Type B pancreatic cell (in vitro differentiated cells): ENCODE measurements at regions not wholly inside any gene's neighbourhood (a gene's known extent, or its start where the extent isn't known, plus 50 kb on each side); places are given as distances from the start of the nearest gene placed in this dataset.

Experiments
- DNase-seq: peaks from one replicate; pipeline ENCODE4 v3.0.0; 2021; ENCODE audit warnings: mixed read lengths; ENCODE audit not compliant: unreplicated experiment; ENCODE audit errors: extremely low spot score
- H3K27ac Mint-ChIP-seq: 2 replicates; pipeline ENCODE4 v1.8.0; 2021; ENCODE audit warnings: mild to moderate bottlenecking, mixed read lengths
- H3K27me3 Mint-ChIP-seq: 2 replicates; pipeline ENCODE4 v1.8.0; 2021; ENCODE audit warnings: mixed read lengths
- H3K36me3 Mint-ChIP-seq: 2 replicates; pipeline ENCODE4 v1.8.0; 2021; ENCODE audit warnings: mixed read lengths
- H3K4me1 Mint-ChIP-seq: one replicate; pipeline ENCODE4 v1.8.0; 2021; ENCODE audit warnings: mixed read lengths; ENCODE audit not compliant: unreplicated experiment
- H3K4me3 Mint-ChIP-seq: 2 replicates; pipeline ENCODE4 v1.8.0; 2021; ENCODE audit warnings: mild to moderate bottlenecking, mixed read lengths
- H3K9me3 Mint-ChIP-seq: 2 replicates; pipeline ENCODE4 v1.8.0; 2021; ENCODE audit warnings: mixed read lengths
- TF ChIP-seq, protein P1 (sequence below): fragments of 200-600 bp; sonication (generic); conservative IDR thresholded peaks from 2 replicates; pipeline ENCODE4 v1.5.0; 2021; ENCODE audit warnings: antibody characterized with exemption, mild to moderate bottlenecking

DNA sequence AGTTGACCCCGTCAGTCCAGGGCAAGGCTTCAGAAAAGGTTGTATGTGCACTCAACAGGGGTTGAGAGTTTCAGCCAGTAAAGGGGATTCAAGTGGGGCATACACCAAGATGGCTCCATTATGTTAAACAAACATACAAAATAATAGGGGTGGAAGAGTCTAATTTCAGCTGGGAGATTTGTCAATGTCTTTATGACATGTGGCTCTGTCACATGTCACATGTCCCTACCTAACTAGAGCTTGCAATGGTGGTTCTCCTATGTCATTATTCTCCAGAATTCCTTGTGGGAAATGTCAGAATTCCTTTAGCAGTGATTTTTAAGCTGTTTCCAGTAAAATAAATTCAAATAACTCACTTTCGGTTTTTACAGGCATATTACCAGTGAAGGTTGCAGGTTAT, 392.0 kb upstream of the ADGRL4 start:
- no peak overlapping the region for H3K27ac Mint-ChIP-seq
- no peak for DNase-seq
- peaks cover 12% of the 10 kb centered on the region for H3K27me3 Mint-ChIP-seq
- TF ChIP-seq, protein P1, sequence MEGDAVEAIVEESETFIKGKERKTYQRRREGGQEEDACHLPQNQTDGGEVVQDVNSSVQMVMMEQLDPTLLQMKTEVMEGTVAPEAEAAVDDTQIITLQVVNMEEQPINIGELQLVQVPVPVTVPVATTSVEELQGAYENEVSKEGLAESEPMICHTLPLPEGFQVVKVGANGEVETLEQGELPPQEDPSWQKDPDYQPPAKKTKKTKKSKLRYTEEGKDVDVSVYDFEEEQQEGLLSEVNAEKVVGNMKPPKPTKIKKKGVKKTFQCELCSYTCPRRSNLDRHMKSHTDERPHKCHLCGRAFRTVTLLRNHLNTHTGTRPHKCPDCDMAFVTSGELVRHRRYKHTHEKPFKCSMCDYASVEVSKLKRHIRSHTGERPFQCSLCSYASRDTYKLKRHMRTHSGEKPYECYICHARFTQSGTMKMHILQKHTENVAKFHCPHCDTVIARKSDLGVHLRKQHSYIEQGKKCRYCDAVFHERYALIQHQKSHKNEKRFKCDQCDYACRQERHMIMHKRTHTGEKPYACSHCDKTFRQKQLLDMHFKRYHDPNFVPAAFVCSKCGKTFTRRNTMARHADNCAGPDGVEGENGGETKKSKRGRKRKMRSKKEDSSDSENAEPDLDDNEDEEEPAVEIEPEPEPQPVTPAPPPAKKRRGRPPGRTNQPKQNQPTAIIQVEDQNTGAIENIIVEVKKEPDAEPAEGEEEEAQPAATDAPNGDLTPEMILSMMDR = no peak
- no peak overlapping the region for H3K4me3 Mint-ChIP-seq
- peaks cover 5% of the 10 kb centered on the region for H3K36me3 Mint-ChIP-seq
- no peaks in the 10 kb centered on the region for H3K9me3 Mint-ChIP-seq
- no peaks in the 10 kb centered on the region for H3K4me1 Mint-ChIP-seq

DNA sequence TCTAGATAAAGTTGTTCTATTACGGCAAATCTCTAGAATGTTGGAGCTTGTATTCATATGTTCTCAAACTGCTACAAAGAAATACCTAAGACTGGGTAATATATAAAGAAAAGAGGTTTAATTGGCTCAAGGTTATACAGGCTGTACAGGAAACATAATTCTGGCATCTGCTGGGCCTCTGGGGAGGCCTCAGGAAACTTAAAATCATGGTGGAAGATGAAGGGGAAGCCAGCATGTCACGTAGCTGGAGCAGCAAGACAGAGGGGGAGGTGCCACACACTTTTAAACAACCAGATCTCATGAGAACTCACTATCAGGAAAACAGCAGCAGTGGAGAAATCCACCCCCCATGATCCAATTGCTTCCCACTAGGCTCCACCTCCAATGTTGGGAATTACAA, 390.4 kb upstream of the ADGRL4 start:
- Mint-ChIP-seq H3K4me1 (peaks cover 5% of the 10 kb centered on the region), H3K27me3 (peaks cover 12% of the 10 kb centered on the region), H3K9me3 (no peaks in the 10 kb centered on the region), H3K4me3 (no peak overlapping the region), H3K36me3 (peaks cover 5% of the 10 kb centered on the region), H3K27ac (no peak overlapping the region)
- DNase-seq = no peak
- TF ChIP-seq, protein P1 = no peak

DNA sequence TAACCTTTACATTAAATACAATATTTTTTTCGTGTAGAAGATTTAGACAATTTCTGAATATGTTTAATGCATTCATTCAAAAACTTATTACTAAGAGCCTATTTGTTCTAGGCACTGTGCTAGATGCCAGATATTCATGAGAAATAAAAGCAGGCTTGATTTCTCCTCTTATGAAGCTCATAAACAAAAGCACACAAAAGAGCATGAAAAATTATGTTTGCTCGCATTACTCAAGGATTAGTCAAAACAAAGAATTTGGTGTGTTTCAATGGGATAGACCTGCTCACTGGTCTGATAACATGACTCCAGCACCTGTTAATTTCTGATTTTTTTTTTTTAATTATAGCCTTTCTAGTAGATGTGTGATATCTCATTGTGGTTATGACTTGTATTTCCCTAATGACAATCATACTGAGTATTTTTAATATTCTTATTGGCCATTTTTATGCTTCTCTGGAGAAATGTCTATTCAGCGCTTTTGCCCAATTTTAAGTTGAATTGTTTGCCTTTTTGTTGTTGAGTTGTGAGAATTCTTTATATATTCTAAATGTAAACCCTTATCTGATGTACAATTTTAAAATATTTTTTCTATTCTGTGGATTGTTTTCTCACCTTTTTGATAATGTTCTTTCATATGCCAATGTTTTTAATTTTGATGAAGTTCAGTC, 382.3 kb upstream of the ADGRL4 start:
- no peak for DNase-seq
- Mint-ChIP-seq H3K9me3 (peaks cover 5% of the 10 kb centered on the region), H3K27me3 (peaks cover 7% of the 10 kb centered on the region), H3K4me1 (peaks cover 5% of the 10 kb centered on the region), H3K36me3 (peaks cover 4% of the 10 kb centered on the region), H3K27ac (no peak overlapping the region), H3K4me3 (no peak overlapping the region)
- TF ChIP-seq, protein P1 = no peak

DNA sequence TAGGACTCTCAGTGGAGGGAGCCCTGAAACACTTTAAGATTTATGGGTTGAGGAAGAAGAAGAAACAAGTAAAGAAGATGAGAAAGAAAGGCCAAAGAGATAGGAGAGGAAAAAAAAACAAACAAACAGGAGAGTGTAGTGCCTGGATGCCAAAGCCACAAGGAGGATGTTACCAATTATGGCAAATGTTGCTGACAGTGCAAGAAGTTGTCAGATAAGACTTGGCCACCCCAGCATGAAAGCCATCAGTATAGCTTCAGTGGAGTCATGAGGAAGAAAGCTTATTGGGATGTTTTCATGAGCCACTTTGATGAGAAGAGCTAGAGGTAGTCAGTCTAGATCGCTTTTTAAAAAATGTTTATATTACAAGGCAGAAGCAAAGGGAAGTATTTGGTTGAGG, 380.2 kb upstream of the ADGRL4 start:
- Mint-ChIP-seq H3K4me3 (no peak overlapping the region), H3K4me1 (no peaks in the 10 kb centered on the region), H3K27ac (no peak overlapping the region), H3K9me3 (peaks cover 4% of the 10 kb centered on the region), H3K36me3 (peaks cover 4% of the 10 kb centered on the region), H3K27me3 (peaks cover 7% of the 10 kb centered on the region)
- TF ChIP-seq, protein P1 = no peak
- DNase-seq = no peak

DNA sequence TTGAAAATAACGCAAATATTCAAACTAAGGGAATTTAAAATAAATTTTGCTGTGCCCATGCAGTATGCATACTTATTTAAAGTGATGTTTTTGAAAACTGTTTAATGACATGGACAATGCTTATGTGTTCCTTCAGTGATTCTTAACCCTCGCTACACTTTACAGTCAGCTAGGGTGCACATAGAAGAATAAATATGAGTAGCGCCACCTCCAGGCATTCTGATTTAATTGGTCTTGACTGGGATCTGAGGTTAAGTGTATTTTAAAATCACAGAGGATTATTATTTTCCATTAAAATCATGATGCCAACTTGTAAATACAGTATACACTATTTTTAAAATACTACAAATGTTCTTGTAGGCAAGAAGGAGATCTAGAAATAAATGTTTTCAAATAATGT, 373.5 kb upstream of the ADGRL4 start:
- DNase-seq = no peak
- TF ChIP-seq, protein P1 = no peak
- Mint-ChIP-seq H3K4me3 (no peak overlapping the region), H3K9me3 (no peaks in the 10 kb centered on the region), H3K4me1 (peaks cover 8% of the 10 kb centered on the region), H3K36me3 (no peaks in the 10 kb centered on the region), H3K27ac (no peak overlapping the region), H3K27me3 (peaks cover 19% of the 10 kb centered on the region)

DNA sequence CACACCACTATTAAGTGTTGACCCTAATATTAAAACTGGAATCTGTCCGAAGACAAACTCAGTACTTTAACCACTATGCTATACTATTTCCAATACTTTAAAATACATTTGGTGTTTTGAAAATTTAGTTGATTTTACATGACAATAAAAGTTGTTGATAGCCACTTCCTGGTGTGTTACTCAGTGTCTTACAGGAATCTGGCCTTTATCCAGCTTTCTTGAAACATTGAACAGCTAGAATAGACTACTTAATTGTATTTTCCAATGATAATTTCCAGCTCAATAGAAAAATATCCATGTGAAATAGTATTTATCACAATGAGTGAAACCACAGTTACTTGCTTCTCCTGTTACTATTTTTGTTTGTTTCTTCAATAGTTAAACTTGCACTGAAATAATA, 369.6 kb upstream of the ADGRL4 start:
- peaks cover 7% of the 10 kb centered on the region for H3K9me3 Mint-ChIP-seq
- no peak overlapping the region for H3K4me3 Mint-ChIP-seq
- no peak overlapping the region for H3K27ac Mint-ChIP-seq
- peaks cover 8% of the 10 kb centered on the region for H3K4me1 Mint-ChIP-seq
- no peaks in the 10 kb centered on the region for H3K36me3 Mint-ChIP-seq
- DNase-seq = no peak
- H3K27me3 Mint-ChIP-seq = peaks cover 22% of the 10 kb centered on the region
- TF ChIP-seq, protein P1 = no peak
